Memory B cell (primary cell): ENCODE measurements at regions not wholly inside any gene's neighbourhood (a gene's known extent, or its start where the extent isn't known, plus 50 kb on each side); places are given as distances from the start of the nearest gene placed in this dataset.

Source experiments
- ATAC-seq: fragments of 150-1000 bp; cut with Tn5 transposase; 2 replicates; pipeline ENCODE4 v1.10.0; 2021; ENCODE audit warnings: low read depth, mild to moderate bottlenecking, moderate library complexity
- DNase-seq, 2 donors: peaks; one replicate each; pipeline ENCODE4 v3.0.0; 2022; ENCODE audit warnings: low spot score in 2 of 2
- H3K27ac Mint-ChIP-seq: one replicate; pipeline ENCODE4 v1.8.0; 2022; ENCODE audit warnings: mild to moderate bottlenecking, moderate library complexity, mixed read lengths
- H3K27me3 Mint-ChIP-seq: one replicate; pipeline ENCODE4 v1.8.0; 2022; ENCODE audit warnings: mixed read lengths
- H3K36me3 Mint-ChIP-seq: one replicate; pipeline ENCODE4 v1.8.0; 2022; ENCODE audit warnings: mild to moderate bottlenecking, mixed read lengths
- H3K4me1 Mint-ChIP-seq: one replicate; pipeline ENCODE4 v1.8.0; 2022; ENCODE audit warnings: mixed read lengths
- H3K4me3 Mint-ChIP-seq: one replicate; pipeline ENCODE4 v1.8.0; 2022; ENCODE audit warnings: mild to moderate bottlenecking, moderate library complexity, mixed read lengths
- H3K9me3 Mint-ChIP-seq: one replicate; pipeline ENCODE4 v1.8.0; 2022; ENCODE audit warnings: mixed read lengths

DNA sequence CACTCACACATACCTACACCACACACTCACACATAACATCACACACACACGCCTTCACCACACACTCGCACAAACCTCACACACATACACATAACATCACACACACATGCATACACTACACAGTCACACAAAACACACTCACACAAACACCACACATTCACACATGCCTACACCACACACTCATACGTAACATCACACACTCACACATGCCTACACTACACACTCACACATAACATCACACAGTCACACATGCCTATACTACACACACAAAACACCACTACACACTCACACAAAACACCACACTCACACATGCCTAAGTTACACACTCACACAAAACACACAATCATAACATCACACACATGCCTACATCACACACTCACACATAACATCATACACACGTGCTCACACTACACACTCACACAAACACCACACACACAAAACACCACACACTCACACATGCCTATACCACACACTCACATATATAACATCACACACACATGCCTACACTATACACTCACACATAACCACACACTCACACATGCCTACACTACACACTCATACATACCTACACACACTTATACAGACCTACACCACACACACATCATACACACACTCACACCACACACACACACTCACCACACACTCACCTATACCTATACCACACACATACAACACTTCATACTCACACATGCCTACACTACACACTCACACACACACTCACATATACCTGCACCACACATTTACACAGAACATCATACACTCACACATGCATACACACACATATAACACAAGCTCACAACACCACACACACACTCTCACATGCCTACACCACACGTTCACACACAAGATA is 383.5 kb downstream of the C6orf118 start:
- Mint-ChIP-seq H3K27me3 (no peaks in the 10 kb centered on the region), H3K4me1 (no peaks in the 10 kb centered on the region), H3K4me3 (no peak overlapping the region), H3K9me3 (no peaks in the 10 kb centered on the region), H3K36me3 (no peaks in the 10 kb centered on the region), H3K27ac (no peak overlapping the region)
- ATAC-seq, result no peak
- no peak for DNase-seq

DNA sequence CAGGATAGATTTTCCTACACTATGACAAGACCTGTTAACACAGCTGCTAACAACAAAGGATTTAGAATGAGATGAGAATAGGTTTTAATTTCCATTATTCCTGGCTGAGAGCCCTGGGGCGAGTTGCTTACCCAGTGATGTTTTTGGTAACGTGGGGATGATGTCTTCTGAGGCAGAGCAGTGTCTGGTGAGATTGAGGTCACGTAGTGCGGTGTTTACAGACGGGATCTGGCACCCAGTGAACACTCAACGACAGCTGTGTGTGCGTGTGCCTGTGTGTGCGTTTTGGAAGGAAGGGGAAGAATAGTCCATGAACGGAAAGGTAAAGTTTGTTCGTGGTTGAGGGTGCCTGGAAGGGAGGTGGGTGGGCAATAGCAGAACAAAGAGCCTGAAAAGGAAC is 384.7 kb downstream of the C6orf118 start:
- H3K9me3 Mint-ChIP-seq, result no peaks in the 10 kb centered on the region
- H3K4me1 Mint-ChIP-seq, result no peaks in the 10 kb centered on the region
- ATAC-seq (no peak), DNase-seq (no peak)
- no peak overlapping the region for H3K27ac Mint-ChIP-seq
- no peak overlapping the region for H3K4me3 Mint-ChIP-seq
- H3K36me3 Mint-ChIP-seq, result no peaks in the 10 kb centered on the region
- H3K27me3 Mint-ChIP-seq, result no peaks in the 10 kb centered on the region

- H3K4me1 Mint-ChIP-seq, result no peaks in the 10 kb centered on the region
- ATAC-seq, result no peak
- H3K27ac Mint-ChIP-seq, result no peak overlapping the region
Measured at GRCh38 chr6:164917211-164917610, 392.2 kb downstream of the C6orf118 start.

GRCh38 chr6:164916087-164916486 is 393.3 kb downstream of the C6orf118 start:
- DNase-seq (no peak), ATAC-seq (no peak)
- H3K9me3 Mint-ChIP-seq, result peaks cover 4% of the 10 kb centered on the region
- H3K4me1 Mint-ChIP-seq, result no peaks in the 10 kb centered on the region
- no peak overlapping the region for H3K27ac Mint-ChIP-seq
- H3K4me3 Mint-ChIP-seq, result no peak overlapping the region
- H3K36me3 Mint-ChIP-seq, result no peaks in the 10 kb centered on the region
- no peaks in the 10 kb centered on the region for H3K27me3 Mint-ChIP-seq

More at GRCh38 chr6:164917211-164917610, 392.2 kb downstream of the C6orf118 start:
- no peak overlapping the region for H3K4me3 Mint-ChIP-seq
- no peak for DNase-seq
- no peaks in the 10 kb centered on the region for H3K36me3 Mint-ChIP-seq
- H3K9me3 Mint-ChIP-seq, result peaks cover 4% of the 10 kb centered on the region
- no peaks in the 10 kb centered on the region for H3K27me3 Mint-ChIP-seq

- ATAC-seq (no peak), DNase-seq (no peak)
- H3K27me3 Mint-ChIP-seq, result no peaks in the 10 kb centered on the region
- H3K4me1 Mint-ChIP-seq, result no peaks in the 10 kb centered on the region
- no peak overlapping the region for H3K4me3 Mint-ChIP-seq
- H3K27ac Mint-ChIP-seq, result no peak overlapping the region
- H3K9me3 Mint-ChIP-seq, result no peaks in the 10 kb centered on the region
- no peaks in the 10 kb centered on the region for H3K36me3 Mint-ChIP-seq
Measured at GRCh38 chr6:164911873-164912580, 397.4 kb downstream of the C6orf118 start.

DNA sequence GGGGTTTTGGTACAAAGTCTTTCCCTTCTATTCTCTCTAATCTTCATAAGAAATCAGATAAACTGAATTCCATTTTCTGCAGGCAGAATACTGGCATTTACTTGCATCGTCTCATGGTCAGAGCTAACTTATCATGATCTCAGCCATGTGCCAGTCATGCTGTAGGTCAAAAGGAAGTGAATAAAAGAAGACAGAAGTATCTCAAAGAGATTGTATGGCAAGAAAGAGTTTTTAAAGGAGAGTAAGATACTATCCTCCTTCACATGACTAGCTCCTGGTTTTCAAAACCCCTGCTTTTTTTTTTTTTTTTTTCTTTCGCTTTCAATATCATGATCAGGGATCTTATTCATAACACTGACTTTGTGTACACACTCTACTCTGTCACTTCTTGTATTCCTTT is 398.3 kb downstream of the C6orf118 start:
- Mint-ChIP-seq H3K4me3 (no peak overlapping the region), H3K27ac (no peak overlapping the region), H3K36me3 (no peaks in the 10 kb centered on the region), H3K27me3 (no peaks in the 10 kb centered on the region), H3K4me1 (no peaks in the 10 kb centered on the region), H3K9me3 (no peaks in the 10 kb centered on the region)
- ATAC-seq (no peak), DNase-seq (no peak)

DNA sequence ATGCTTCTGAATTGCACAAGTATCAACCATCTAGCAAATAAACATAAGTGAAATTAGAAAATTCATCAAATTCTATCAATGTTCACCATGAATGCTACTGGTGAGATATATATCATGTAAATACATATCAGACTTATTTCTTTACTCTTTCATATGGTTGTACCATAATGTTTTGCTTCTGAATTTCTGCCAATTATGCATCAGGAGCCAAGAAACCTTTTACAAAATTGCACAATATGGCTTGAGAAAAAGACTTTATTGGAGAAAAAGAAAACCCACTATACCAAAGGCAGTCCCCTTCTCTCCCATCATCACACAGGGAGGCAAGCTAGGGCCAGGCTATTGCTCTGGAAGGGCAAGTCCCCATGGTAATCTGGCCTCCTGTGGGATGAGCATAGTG is 402.6 kb downstream of the C6orf118 start:
- Mint-ChIP-seq H3K27ac (no peak overlapping the region), H3K4me3 (no peak overlapping the region), H3K4me1 (no peaks in the 10 kb centered on the region), H3K27me3 (no peaks in the 10 kb centered on the region), H3K36me3 (no peaks in the 10 kb centered on the region), H3K9me3 (no peaks in the 10 kb centered on the region)
- ATAC-seq (no peak), DNase-seq (no peak)

DNA sequence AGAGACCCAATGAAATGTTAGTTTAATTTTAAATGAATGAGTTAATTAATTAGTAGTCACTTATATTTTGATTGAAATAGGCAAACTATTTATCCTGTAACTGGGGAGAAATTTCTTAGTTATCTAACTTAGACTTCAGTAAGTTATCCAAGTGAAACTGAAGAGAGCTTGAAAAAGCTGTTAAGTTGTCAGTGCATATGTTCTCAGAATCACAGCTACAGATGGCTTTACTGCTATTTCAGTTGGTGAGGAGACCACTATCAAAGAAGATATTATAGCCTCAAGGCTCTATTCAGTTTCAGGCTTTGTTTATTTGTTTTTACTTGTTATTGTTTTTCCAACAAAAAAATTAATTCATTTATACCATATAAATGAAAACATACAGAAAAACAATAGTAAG is 404.1 kb downstream of the C6orf118 start:
- Mint-ChIP-seq H3K27ac (no peak overlapping the region), H3K4me1 (no peaks in the 10 kb centered on the region), H3K27me3 (no peaks in the 10 kb centered on the region), H3K36me3 (no peaks in the 10 kb centered on the region), H3K4me3 (no peak overlapping the region), H3K9me3 (no peaks in the 10 kb centered on the region)
- DNase-seq (no peak), ATAC-seq (no peak)

DNA sequence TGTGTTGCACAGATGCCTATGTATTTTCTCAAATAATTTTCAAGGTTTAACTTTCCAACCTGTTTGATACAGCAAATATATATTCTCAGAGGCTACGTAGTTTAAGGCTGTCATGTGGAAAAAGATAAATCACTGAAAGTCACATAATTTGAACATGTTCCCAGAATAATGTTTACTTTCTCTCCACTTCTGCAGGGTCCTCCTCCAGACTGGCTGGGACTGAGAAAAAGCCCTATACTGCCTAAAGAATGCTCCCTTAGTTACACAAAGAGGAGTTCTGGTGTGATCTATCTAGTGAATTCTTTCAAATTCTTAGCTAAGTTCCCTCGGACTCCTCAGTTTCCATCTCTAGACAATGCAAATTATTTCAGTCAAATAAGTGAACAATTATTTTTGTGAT is 411.0 kb downstream of the C6orf118 start:
- no peak overlapping the region for H3K27ac Mint-ChIP-seq
- no peak overlapping the region for H3K4me3 Mint-ChIP-seq
- H3K36me3 Mint-ChIP-seq, result no peaks in the 10 kb centered on the region
- DNase-seq (no peak), ATAC-seq (no peak)
- no peaks in the 10 kb centered on the region for H3K27me3 Mint-ChIP-seq
- peaks cover 10% of the 10 kb centered on the region for H3K9me3 Mint-ChIP-seq
- H3K4me1 Mint-ChIP-seq, result no peaks in the 10 kb centered on the region

DNA sequence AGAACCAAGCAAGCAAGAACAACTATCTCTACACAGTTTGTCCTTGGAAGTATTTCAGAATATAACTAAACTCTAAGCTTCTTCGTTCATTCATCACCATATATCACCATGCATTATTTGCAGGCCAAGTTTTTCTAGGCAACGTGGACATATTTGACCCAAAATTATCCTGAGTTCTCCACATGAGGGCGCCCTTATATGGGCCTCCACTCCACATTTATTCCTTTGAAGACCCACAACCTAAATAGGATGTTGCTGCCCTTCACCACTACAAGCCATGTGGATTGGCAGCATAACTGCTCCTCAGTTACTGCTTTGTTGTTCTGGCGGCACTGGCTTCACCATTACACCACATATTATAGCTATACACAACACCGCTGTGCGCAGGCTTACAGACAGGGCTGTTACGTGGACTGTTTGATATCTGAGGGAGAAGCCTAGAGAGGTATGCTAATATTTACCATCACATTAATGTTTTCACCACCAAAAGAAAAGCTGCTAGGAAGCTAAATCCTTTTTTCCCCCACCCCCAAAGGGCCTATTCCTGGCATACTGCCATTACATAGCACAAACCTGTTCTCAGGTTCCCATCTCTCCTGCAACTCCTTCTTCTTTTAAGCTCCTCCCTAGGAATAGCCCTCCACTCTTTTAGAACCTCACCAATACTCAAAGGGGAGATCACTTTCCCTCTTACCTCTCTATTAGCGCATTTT is 411.7 kb downstream of the C6orf118 start:
- no peak for DNase-seq
- H3K36me3 Mint-ChIP-seq, result no peaks in the 10 kb centered on the region
- H3K27me3 Mint-ChIP-seq, result no peaks in the 10 kb centered on the region
- H3K9me3 Mint-ChIP-seq, result peaks cover 10% of the 10 kb centered on the region
- ATAC-seq, result no peak
- no peaks in the 10 kb centered on the region for H3K4me1 Mint-ChIP-seq
- no peak overlapping the region for H3K4me3 Mint-ChIP-seq
- H3K27ac Mint-ChIP-seq, result no peak overlapping the region

- peaks cover 5% of the 10 kb centered on the region for H3K9me3 Mint-ChIP-seq
- H3K27ac Mint-ChIP-seq, result no peak overlapping the region
- H3K27me3 Mint-ChIP-seq, result no peaks in the 10 kb centered on the region
- DNase-seq (no peak), ATAC-seq (no peak)
- H3K4me3 Mint-ChIP-seq, result no peak overlapping the region
- H3K36me3 Mint-ChIP-seq, result no peaks in the 10 kb centered on the region
- no peaks in the 10 kb centered on the region for H3K4me1 Mint-ChIP-seq
Measured at GRCh38 chr6:164889980-164890379, 419.4 kb downstream of the C6orf118 start.

GRCh38 chr6:164887660-164888059 is 421.7 kb downstream of the C6orf118 start:
- H3K36me3 Mint-ChIP-seq, result no peaks in the 10 kb centered on the region
- peaks cover 2% of the 10 kb centered on the region for H3K9me3 Mint-ChIP-seq
- no peaks in the 10 kb centered on the region for H3K27me3 Mint-ChIP-seq
- DNase-seq (no peak), ATAC-seq (no peak)
- no peaks in the 10 kb centered on the region for H3K4me1 Mint-ChIP-seq
- no peak overlapping the region for H3K4me3 Mint-ChIP-seq
- no peak overlapping the region for H3K27ac Mint-ChIP-seq

DNA sequence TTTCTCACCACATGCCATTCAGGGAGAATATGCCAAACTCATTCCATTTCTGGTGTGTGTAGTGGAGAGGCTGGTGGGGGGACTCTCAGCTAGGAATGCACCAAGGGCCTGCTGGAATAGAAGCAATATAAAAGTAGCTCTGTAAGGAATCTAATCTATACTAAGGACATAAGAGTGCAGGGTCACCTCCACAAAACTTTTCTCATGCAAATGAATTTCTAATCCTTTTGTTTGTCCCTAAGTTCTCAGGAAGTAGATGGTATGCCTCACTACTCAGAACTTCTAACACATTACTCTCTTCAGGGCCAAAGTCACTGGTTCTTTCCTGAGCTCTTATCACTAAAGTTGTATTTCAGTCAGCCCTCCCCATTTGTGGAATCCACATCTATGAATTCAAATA is 427.2 kb downstream of the C6orf118 start:
- ATAC-seq, result no peak
- Mint-ChIP-seq H3K27me3 (no peaks in the 10 kb centered on the region), H3K36me3 (no peaks in the 10 kb centered on the region)

GRCh38 chr6:164871783-164872182 is 437.6 kb downstream of the C6orf118 start:
- Mint-ChIP-seq H3K27me3 (no peaks in the 10 kb centered on the region), H3K9me3 (peaks cover 4% of the 10 kb centered on the region), H3K36me3 (no peaks in the 10 kb centered on the region), H3K4me3 (no peak overlapping the region), H3K27ac (no peak overlapping the region), H3K4me1 (no peaks in the 10 kb centered on the region)
- no peak for DNase-seq
- ATAC-seq, result no peak

More for the DNA sequence above, 427.2 kb downstream of the C6orf118 start:
- Mint-ChIP-seq H3K4me3 (no peak overlapping the region), H3K9me3 (peaks cover 2% of the 10 kb centered on the region), H3K4me1 (no peaks in the 10 kb centered on the region), H3K27ac (no peak overlapping the region)
- DNase-seq, result no peak
